ENCODE measurements at regions not wholly inside any gene's neighbourhood (a gene's known extent, or its start where the extent isn't known, plus 50 kb on each side); places are given as distances from the start of the nearest gene placed in this dataset.

DNA sequence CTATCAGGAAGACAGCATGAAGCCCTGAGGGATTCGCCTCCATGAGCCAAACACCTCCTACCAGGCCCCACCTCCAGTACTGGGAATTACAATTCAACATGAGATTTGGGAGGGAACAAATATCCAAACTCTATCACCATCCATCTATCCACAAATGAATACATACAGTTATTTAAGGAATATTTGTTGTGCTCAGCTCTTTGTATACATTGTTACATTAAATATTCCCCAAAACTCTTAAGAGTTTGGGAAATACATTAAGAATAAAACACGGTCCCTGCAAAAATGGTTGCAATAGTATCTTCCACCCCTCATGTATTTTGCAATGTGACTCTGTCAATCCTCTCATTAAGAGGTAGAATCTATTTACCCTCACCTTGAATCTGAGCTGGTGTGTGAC, 109.8 kb upstream of the PLXNC1 start:
- H3K14ac ChIP-seq (ENCODE audit: insufficient read depth, low read length): no peak overlapping the region

More for the DNA sequence above, 109.8 kb upstream of the PLXNC1 start:
- H4K8ac ChIP-seq (replicated peaks; ENCODE audit: insufficient read length, low read depth, low read length): no peak overlapping the region
- H3K9ac ChIP-seq (ENCODE audit: extremely low read depth, insufficient read length, low read length): no peak overlapping the region
- no peak overlapping the region for H3K27ac ChIP-seq (ENCODE audit: insufficient read length, low read depth, low read length)
- no CpG with 5 or more reads among the region's 2 CpGs for WGBS (ENCODE audit: extremely low coverage, insufficient read length, low lambda C conversion rate)
- H3K27me3 Mint-ChIP-seq (ENCODE audit: low read depth): peaks cover 1% of the 10 kb centered on the region; the same call in 1 of the 2 replicates
- no peak overlapping the region for H4K91ac ChIP-seq (ENCODE audit: insufficient read length, low read depth, low read length)
- TF ChIP-seq, protein P1, sequence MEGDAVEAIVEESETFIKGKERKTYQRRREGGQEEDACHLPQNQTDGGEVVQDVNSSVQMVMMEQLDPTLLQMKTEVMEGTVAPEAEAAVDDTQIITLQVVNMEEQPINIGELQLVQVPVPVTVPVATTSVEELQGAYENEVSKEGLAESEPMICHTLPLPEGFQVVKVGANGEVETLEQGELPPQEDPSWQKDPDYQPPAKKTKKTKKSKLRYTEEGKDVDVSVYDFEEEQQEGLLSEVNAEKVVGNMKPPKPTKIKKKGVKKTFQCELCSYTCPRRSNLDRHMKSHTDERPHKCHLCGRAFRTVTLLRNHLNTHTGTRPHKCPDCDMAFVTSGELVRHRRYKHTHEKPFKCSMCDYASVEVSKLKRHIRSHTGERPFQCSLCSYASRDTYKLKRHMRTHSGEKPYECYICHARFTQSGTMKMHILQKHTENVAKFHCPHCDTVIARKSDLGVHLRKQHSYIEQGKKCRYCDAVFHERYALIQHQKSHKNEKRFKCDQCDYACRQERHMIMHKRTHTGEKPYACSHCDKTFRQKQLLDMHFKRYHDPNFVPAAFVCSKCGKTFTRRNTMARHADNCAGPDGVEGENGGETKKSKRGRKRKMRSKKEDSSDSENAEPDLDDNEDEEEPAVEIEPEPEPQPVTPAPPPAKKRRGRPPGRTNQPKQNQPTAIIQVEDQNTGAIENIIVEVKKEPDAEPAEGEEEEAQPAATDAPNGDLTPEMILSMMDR (conservative IDR thresholded peaks at IDR 0.05): no peak
- no peak for DNase-seq
- no peak overlapping the region for H2BK20ac ChIP-seq (ENCODE audit: low read depth, low read length, poor library complexity, severe bottlenecking)
- no peak overlapping the region for H3T11ph ChIP-seq (ENCODE audit: low read length)
- H3K79me1 ChIP-seq (ENCODE audit: insufficient read depth, low read depth, low read length, poor library complexity, severe bottlenecking): no peaks in the 10 kb centered on the region
- H3K27me3 ChIP-seq (ENCODE audit: insufficient read depth, low read length): no peaks in the 10 kb centered on the region
- H3K79me2 ChIP-seq (ENCODE audit: insufficient read depth, low read length): no peaks in the 10 kb centered on the region
- H2BK12ac ChIP-seq (ENCODE audit: insufficient read length, low read depth, low read length): no peak overlapping the region
- H3K23me2 ChIP-seq (ENCODE audit: insufficient read length, low read depth, low read length, poor library complexity, severe bottlenecking): no peaks in the 10 kb centered on the region
- no peak overlapping the region for H2BK120ac ChIP-seq (ENCODE audit: low read depth, low read length, poor library complexity, severe bottlenecking)
- H3K36me3 Mint-ChIP-seq (ENCODE audit: insufficient read depth in 1 of 3, low read depth in 3 of 3): peaks cover 1 to 16% (median 6%) of the 10 kb centered on the region in 3 experiments; a peak in 5 of 7 replicates
- H3K4me1 ChIP-seq (ENCODE audit: insufficient read depth, low read length): no peaks in the 10 kb centered on the region; the same call in 1 of the 2 replicates
- no peak overlapping the region for H3K4ac ChIP-seq (ENCODE audit: low read depth, low read length)
- H3K4me1 Mint-ChIP-seq: peaks cover 19 to 22% of the 10 kb centered on the region in 2 experiments
- no peak overlapping the region for H3K27ac Mint-ChIP-seq
- H3K4me2 ChIP-seq (ENCODE audit: insufficient read depth, insufficient read length, low read length): no peak overlapping the region
- H3K4me3 Mint-ChIP-seq: no peak overlapping the region
- no peaks in the 10 kb centered on the region for H4K20me1 ChIP-seq (ENCODE audit: control insufficient read depth, insufficient read depth, insufficient read length)
- H2AK5ac ChIP-seq (ENCODE audit: insufficient read length, low read length): no peak overlapping the region
- H2BK15ac ChIP-seq (ENCODE audit: low read depth, low read length): no peak overlapping the region
- no peak overlapping the region for H4K5ac ChIP-seq (ENCODE audit: insufficient read length, low read depth, low read length)
- H2AFZ ChIP-seq (ENCODE audit: low read length): no peak overlapping the region
- no peak overlapping the region for H3K18ac ChIP-seq (ENCODE audit: insufficient read length, low read depth, low read length)
- no peak overlapping the region for H2BK5ac ChIP-seq (ENCODE audit: insufficient read length, low read length)
- no peak overlapping the region for H3K56ac ChIP-seq (ENCODE audit: insufficient read length, low read depth, low read length)
- peaks cover 26 to 30% of the 10 kb centered on the region in 2 experiments for H3K9me3 Mint-ChIP-seq
- no peaks in the 10 kb centered on the region for H3K9me3 ChIP-seq (ENCODE audit: control insufficient read depth, low read depth, low read length)
- H3K23ac ChIP-seq (ENCODE audit: insufficient read length, low read depth, low read length): no peak overlapping the region

All from H9 (cell line).